Trophoblast cell (in vitro differentiated cells and primary cell): ENCODE measurements at regions not wholly inside any gene's neighbourhood (a gene's known extent, or its start where the extent isn't known, plus 50 kb on each side); places are given as distances from the start of the nearest gene placed in this dataset.

ENCODE experiments used
- DNase-seq, 2 donors: peaks; one replicate each; pipeline ENCODE4 v3.0.0-alpha.2; 2016
- H2AFZ ChIP-seq: 2 replicates; pipeline ENCODE4 v1.6.1; 2013; ENCODE audit warnings: low read length, moderate library complexity, mild to moderate bottlenecking; ENCODE audit not compliant: insufficient read depth, poor library complexity
- H2AK5ac ChIP-seq: 2 replicates; pipeline ENCODE4 v1.6.1; 2013; ENCODE audit warnings: mild to moderate bottlenecking, low read length
- H2BK120ac ChIP-seq: 2 replicates; pipeline ENCODE4 v1.6.1; 2013; ENCODE audit warnings: low read length, mild to moderate bottlenecking, moderate library complexity; ENCODE audit not compliant: insufficient read depth, poor library complexity
- H2BK12ac ChIP-seq: 2 replicates; pipeline ENCODE4 v1.6.1; 2013; ENCODE audit warnings: mild to moderate bottlenecking, low read length, moderate library complexity
- H2BK5ac ChIP-seq: 2 replicates; pipeline ENCODE4 v1.6.1; 2013; ENCODE audit warnings: low read length, low read depth, moderate library complexity, mild to moderate bottlenecking; ENCODE audit not compliant: poor library complexity
- H3K14ac ChIP-seq: 2 replicates; pipeline ENCODE4 v1.6.1; 2013; ENCODE audit warnings: mild to moderate bottlenecking, low read length
- H3K18ac ChIP-seq: 2 replicates; pipeline ENCODE4 v1.6.1; 2013; ENCODE audit warnings: mild to moderate bottlenecking, low read length
- H3K23ac ChIP-seq: 2 replicates; pipeline ENCODE4 v1.6.1; 2013; ENCODE audit warnings: low read length
- H3K27ac ChIP-seq: 2 replicates; pipeline ENCODE4 v1.5.1; 2013; ENCODE audit warnings: low read depth, mild to moderate bottlenecking, inconsistent platforms, low read length, moderate library complexity
- H3K27me3 ChIP-seq: 2 replicates; pipeline ENCODE4 v1.6.1; 2013; ENCODE audit warnings: inconsistent platforms, mild to moderate bottlenecking, low read length, moderate library complexity; ENCODE audit not compliant: insufficient read depth
- H3K36me3 ChIP-seq, 2 experiments: 1 replicate in 1 of 2; 2 replicates in 1 of 2; pipeline ENCODE4 v1.6.1; 2013; ENCODE audit warnings: low read length in 2 of 2, mild to moderate bottlenecking in 2 of 2, moderate library complexity in 1 of 2; ENCODE audit not compliant: insufficient read depth in 2 of 2, control insufficient read depth in 1 of 2
- H3K4ac ChIP-seq: 2 replicates; pipeline ENCODE4 v1.6.1; 2013; ENCODE audit warnings: low read depth, mild to moderate bottlenecking, low read length, moderate library complexity
- H3K4me1 ChIP-seq, 2 experiments: 1 replicate in 1 of 2; 2 replicates in 1 of 2; pipeline ENCODE4 v1.6.1; 2013; ENCODE audit warnings: low read length in 2 of 2, mild to moderate bottlenecking in 2 of 2, moderate library complexity in 1 of 2; ENCODE audit not compliant: insufficient read depth in 2 of 2, control insufficient read depth in 1 of 2
- H3K4me2 ChIP-seq: 2 replicates; pipeline ENCODE4 v1.6.1; 2013; ENCODE audit warnings: inconsistent platforms, mild to moderate bottlenecking, low read length, moderate library complexity
- H3K4me3 ChIP-seq: 2 replicates; pipeline ENCODE4 v1.5.1; 2013; ENCODE audit warnings: mild to moderate bottlenecking, low read depth, low read length, inconsistent platforms
- H3K79me1 ChIP-seq: one replicate; pipeline ENCODE4 v1.6.1; 2013; ENCODE audit warnings: low read length
- H3K79me2 ChIP-seq: 2 replicates; pipeline ENCODE4 v1.6.1; 2013; ENCODE audit warnings: low read length, mild to moderate bottlenecking; ENCODE audit not compliant: control insufficient read depth, insufficient read depth, poor library complexity
- H3K9ac ChIP-seq: 2 replicates; pipeline ENCODE4 v1.6.1; 2013; ENCODE audit warnings: mild to moderate bottlenecking, low read length
- H3K9me3 ChIP-seq: 2 replicates; pipeline ENCODE4 v1.6.1; 2013; ENCODE audit warnings: low read depth, mild to moderate bottlenecking, control low read depth, inconsistent platforms, low read length; ENCODE audit not compliant: insufficient read depth
- H4K12ac ChIP-seq: 2 replicates; pipeline ENCODE4 v1.6.1; 2013; ENCODE audit warnings: low read depth, mild to moderate bottlenecking, low read length, moderate library complexity
- H4K8ac ChIP-seq: 2 replicates; pipeline ENCODE4 v1.6.1; 2013; ENCODE audit warnings: low read depth, mild to moderate bottlenecking, low read length, moderate library complexity
- H4K91ac ChIP-seq: one replicate; pipeline ENCODE4 v1.6.1; 2013; ENCODE audit warnings: low read depth, mild to moderate bottlenecking, low read length, moderate library complexity
- WGBS: extraction: QIAGEN DNeasy Blood & Tissue Kit; methylation state at CpG from one replicate; pipeline ENCODE4 v1.1.7; 2013; ENCODE audit warnings: missing lambda C conversion rate; ENCODE audit not compliant: insufficient read length, insufficient coverage; ENCODE audit errors: extremely low coverage; 5-methylcytosine and 5-hydroxymethylcytosine counted together

GRCh38 chr10:53134050-53134449 lies 361.5 kb upstream of the MBL2 start:
- Histone ChIP-seq H3K27me3 (no peaks in the 10 kb centered on the region), H3K4me2 (no peak overlapping the region), H4K8ac (no peak overlapping the region), H2BK5ac (no peak overlapping the region), H3K4ac (no peak overlapping the region), H4K12ac (no peak overlapping the region), H3K27ac (no peak overlapping the region), H3K79me1 (no peaks in the 10 kb centered on the region), H3K36me3 (no peaks in the 10 kb centered on the region), H4K91ac (no peak overlapping the region), H2AK5ac (no peak overlapping the region), H3K9ac (no peak overlapping the region), H3K18ac (no peak overlapping the region), H3K14ac (no peak overlapping the region), H2BK12ac (no peak overlapping the region), H3K4me3 (no peak overlapping the region), H3K23ac (no peak overlapping the region), H3K4me1 (no peaks in the 10 kb centered on the region), H3K79me2 (no peaks in the 10 kb centered on the region), H3K9me3 (no peaks in the 10 kb centered on the region), H2AFZ (no peak overlapping the region), H2BK120ac (no peak overlapping the region)
- DNase-seq: no peak
- no CpG with 5 or more reads among the region's 4 CpGs for WGBS

- no peak overlapping the region for H3K14ac ChIP-seq
- H3K4me2 ChIP-seq: no peak overlapping the region
- H2AFZ ChIP-seq: no peak overlapping the region
- no peak overlapping the region for H3K18ac ChIP-seq
- no peaks in the 10 kb centered on the region for H3K9me3 ChIP-seq
- no peaks in the 10 kb centered on the region for H3K36me3 ChIP-seq
- no peak overlapping the region for H4K12ac ChIP-seq
- H3K23ac ChIP-seq: no peak overlapping the region
- no peaks in the 10 kb centered on the region for H3K4me1 ChIP-seq
- no peak overlapping the region for H3K27ac ChIP-seq
- no peaks in the 10 kb centered on the region for H3K79me1 ChIP-seq
- DNase-seq: no peak
- H2BK5ac ChIP-seq: no peak overlapping the region
- H3K4ac ChIP-seq: no peak overlapping the region
- H4K91ac ChIP-seq: no peak overlapping the region
- no peak overlapping the region for H2AK5ac ChIP-seq
- no peaks in the 10 kb centered on the region for H3K27me3 ChIP-seq
- H3K4me3 ChIP-seq: no peak overlapping the region
- H2BK120ac ChIP-seq: no peak overlapping the region
- no peak overlapping the region for H2BK12ac ChIP-seq
- no peak overlapping the region for H4K8ac ChIP-seq
- H3K9ac ChIP-seq: no peak overlapping the region
- H3K79me2 ChIP-seq: no peaks in the 10 kb centered on the region
Observed at GRCh38 chr10:53130337-53130736, 357.8 kb upstream of the MBL2 start.

GRCh38 chr10:53127686-53128085 lies 355.1 kb upstream of the MBL2 start:
- H2BK12ac ChIP-seq: no peak overlapping the region
- no peak overlapping the region for H3K18ac ChIP-seq
- no peak overlapping the region for H2AK5ac ChIP-seq

GRCh38 chr10:53123311-53123710 lies 350.7 kb upstream of the MBL2 start:
- no peak overlapping the region for H3K23ac ChIP-seq
- H2BK12ac ChIP-seq: no peak overlapping the region
- H3K27me3 ChIP-seq: no peaks in the 10 kb centered on the region
- no peak overlapping the region for H3K27ac ChIP-seq
- H3K9ac ChIP-seq: no peak overlapping the region
- H3K4ac ChIP-seq: no peak overlapping the region
- H3K79me2 ChIP-seq: no peaks in the 10 kb centered on the region
- no peak overlapping the region for H3K4me2 ChIP-seq
- peaks cover 2% of the 10 kb centered on the region for H3K79me1 ChIP-seq
- no peak overlapping the region for H2BK120ac ChIP-seq
- no peak overlapping the region for H4K12ac ChIP-seq
- no peaks in the 10 kb centered on the region for H3K36me3 ChIP-seq
- H2BK5ac ChIP-seq: no peak overlapping the region
- H4K8ac ChIP-seq: no peak overlapping the region
- H3K4me1 ChIP-seq: no peaks in the 10 kb centered on the region
- DNase-seq: no peak
- H3K9me3 ChIP-seq: no peaks in the 10 kb centered on the region
- H3K14ac ChIP-seq: no peak overlapping the region
- H3K4me3 ChIP-seq: no peak overlapping the region
- no peak overlapping the region for H4K91ac ChIP-seq
- no CpG with 5 or more reads among the region's 4 CpGs for WGBS
- H2AK5ac ChIP-seq: no peak overlapping the region
- no peak overlapping the region for H3K18ac ChIP-seq
- no peak overlapping the region for H2AFZ ChIP-seq

More at GRCh38 chr10:53127686-53128085, 355.1 kb upstream of the MBL2 start:
- Histone ChIP-seq H3K36me3 (no peaks in the 10 kb centered on the region), H2BK120ac (no peak overlapping the region), H3K9ac (no peak overlapping the region), H3K27ac (no peak overlapping the region), H4K91ac (no peak overlapping the region), H2BK5ac (no peak overlapping the region), H3K23ac (no peak overlapping the region), H3K27me3 (no peaks in the 10 kb centered on the region), H3K4me1 (no peaks in the 10 kb centered on the region), H2AFZ (no peak overlapping the region), H3K79me1 (no peaks in the 10 kb centered on the region), H3K4me2 (no peak overlapping the region), H3K4me3 (no peak overlapping the region), H4K12ac (no peak overlapping the region), H3K79me2 (no peaks in the 10 kb centered on the region), H4K8ac (no peak overlapping the region), H3K4ac (no peak overlapping the region), H3K14ac (no peak overlapping the region), H3K9me3 (no peaks in the 10 kb centered on the region)
- no CpG with 5 or more reads among the region's 4 CpGs for WGBS
- DNase-seq: no peak
